HepG2 (cell line): ENCODE measurements at regions not wholly inside any gene's neighbourhood (a gene's known extent, or its start where the extent isn't known, plus 50 kb on each side); places are given as distances from the start of the nearest gene placed in this dataset.

Experiments used
- ARNT ChIP-seq: fragments of 450-650 bp; IDR thresholded peaks from 2 replicates; pipeline ENCODE4 v1.6.1; 2017
- CCAR2 ChIP-seq: fragments of 200-400 bp; formaldehyde crosslinking; optimal IDR thresholded peaks from 2 replicates; pipeline ENCODE3; 2018; ENCODE audit warnings: low read depth, mild to moderate bottlenecking, low read length, moderate library complexity
- KAT2B ChIP-seq: fragments of 150-350 bp; IDR thresholded peaks from 2 replicates; pipeline ENCODE4 v1.6.1; 2014; ENCODE audit warnings: low read depth, low read length, borderline replicate concordance
- TARDBP ChIP-seq: sonication (generic); formaldehyde crosslinking; IDR thresholded peaks from 2 replicates; pipeline ENCODE4 v1.8.0; 2022; ENCODE audit warnings: mild to moderate bottlenecking, missing genetic modification reagents
- ZBTB40 ChIP-seq, 2 experiments: fragments of 450-650 bp in 1 of 2; sonication (generic) in 1 of 2; formaldehyde crosslinking in 1 of 2; IDR thresholded peaks; 2 replicates each; pipeline versions ENCODE4 v1.6.1 to v1.8.0; 2016 to 2022; ENCODE audit warnings: antibody characterized with exemption in 1 of 2, mild to moderate bottlenecking in 1 of 2, missing genetic modification reagents in 1 of 2
- ZMYM4 ChIP-seq: sonication (generic); formaldehyde crosslinking; IDR thresholded peaks from 2 replicates; pipeline ENCODE4 v1.8.1; 2023; ENCODE audit warnings: mild to moderate bottlenecking, missing genetic modification reagents
- ZNF207 ChIP-seq: fragments of 450-650 bp; IDR thresholded peaks from 2 replicates; pipeline ENCODE4 v1.6.1; 2016; ENCODE audit warnings: antibody characterized with exemption, borderline replicate concordance
- ZNF263 ChIP-seq: sonication (generic); formaldehyde crosslinking; IDR thresholded peaks from 2 replicates; pipeline ENCODE4 v1.4.0; 2020; ENCODE audit warnings: missing genetic modification reagents
- ZNF644 ChIP-seq: IDR thresholded peaks from 2 replicates; pipeline ENCODE4 v1.6.1; 2016; ENCODE audit warnings: low read depth
- ZNF672 ChIP-seq: sonication (generic); formaldehyde crosslinking; IDR thresholded peaks from 2 replicates; pipeline ENCODE4 v1.8.1; 2022; ENCODE audit warnings: missing genetic modification reagents
- TF ChIP-seq, protein P1 (sequence below): sonication (generic); formaldehyde crosslinking; IDR thresholded peaks from 2 replicates; pipeline ENCODE4 v1.8.0; 2022; ENCODE audit warnings: missing genetic modification reagents, mild to moderate bottlenecking, inconsistent platforms, borderline replicate concordance

- no peak for TF ChIP-seq ZBTB40 (IDR thresholded peaks at IDR 0.05)
- TF ChIP-seq ZBTB40 (CRISPR knock-in tag; IDR thresholded peaks at IDR 0.05), result no peak
- no peak for TF ChIP-seq ARNT
- TF ChIP-seq, protein P1, sequence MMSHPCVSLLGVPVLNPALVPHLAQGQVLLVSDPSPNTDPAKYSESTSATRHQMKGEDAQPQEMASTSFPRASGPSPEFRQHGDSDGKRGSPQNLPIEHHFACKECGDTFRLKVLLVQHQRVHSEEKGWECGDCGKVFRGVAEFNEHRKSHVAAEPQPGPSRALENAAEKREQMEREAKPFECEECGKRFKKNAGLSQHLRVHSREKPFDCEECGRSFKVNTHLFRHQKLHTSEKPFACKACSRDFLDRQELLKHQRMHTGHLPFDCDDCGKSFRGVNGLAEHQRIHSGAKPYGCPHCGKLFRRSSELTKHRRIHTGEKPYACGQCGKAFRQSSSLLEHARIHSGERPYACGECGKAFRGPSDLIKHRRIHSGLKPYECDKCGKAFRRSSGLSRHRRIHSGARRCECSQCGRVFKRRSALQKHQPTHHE (CRISPR knock-in tag), result no peak
- no peak for TF ChIP-seq ZNF263 (CRISPR knock-in tag)
- TF ChIP-seq KAT2B, result no peak
- no peak for TF ChIP-seq ZNF672 (CRISPR knock-in tag)
- TF ChIP-seq ZNF207, result no peak
- TF ChIP-seq TARDBP (CRISPR knock-in tag), result no peak
- TF ChIP-seq ZNF644 (CRISPR knock-in tag), result no peak
- no peak for TF ChIP-seq ZMYM4 (CRISPR knock-in tag)
- TF ChIP-seq CCAR2, result no peak
Observed at GRCh38 chrX:20743046-20743445, 476.3 kb upstream of the RPS6KA3 start (continued).
